Liver (tissue), 3 donors: ENCODE measurements at regions not wholly inside any gene's neighbourhood (a gene's known extent, or its start where the extent isn't known, plus 50 kb on each side); places are given as distances from the start of the nearest gene placed in this dataset.

ENCODE experiments used
- EGR1 ChIP-seq, 2 donors: IDR thresholded peaks; 2 replicates each; pipeline ENCODE4 v1.6.1; 2016 to 2018; ENCODE audit warnings: antibody characterized with exemption in 2 of 2, low read depth in 2 of 2
- GABPA ChIP-seq, 2 donors: IDR thresholded peaks in 1 of 2; conservative IDR thresholded peaks in 1 of 2; 2 replicates each; pipeline ENCODE4 v1.6.1; 2016; ENCODE audit warnings: antibody characterized with exemption in 2 of 2, mild to moderate bottlenecking in 1 of 2, moderate library complexity in 1 of 2
- RAD21 ChIP-seq, 2 donors: IDR thresholded peaks; 2 replicates each; pipeline ENCODE4 v1.6.1; 2016; ENCODE audit warnings: antibody characterized with exemption in 2 of 2, mild to moderate bottlenecking in 2 of 2
- TAF1 ChIP-seq: conservative IDR thresholded peaks from 2 replicates; pipeline ENCODE4 v1.6.1; 2016; ENCODE audit warnings: antibody characterized with exemption, mild to moderate bottlenecking
- TF ChIP-seq, protein P1 (sequence below): fragments of 150-350 bp; IDR thresholded peaks from 2 replicates; pipeline ENCODE4 v1.5.1; 2017; ENCODE audit warnings: improper control_type of control experiment, low read depth, low read length; ENCODE audit not compliant: missing input control
- TF ChIP-seq, protein P2 (sequence below): IDR thresholded peaks from 2 replicates; pipeline ENCODE4 v1.6.1; 2016; ENCODE audit warnings: antibody characterized with exemption, mild to moderate bottlenecking
- TF ChIP-seq, protein P3 (sequence below): IDR thresholded peaks from 2 replicates; pipeline ENCODE4 v1.6.1; 2016; ENCODE audit warnings: antibody characterized with exemption
- donor health status: healthy.
- donor health status: healthy.

GRCh38 chr6:4439159-4439558 is 303.8 kb upstream of the ECI2 start:
- TF ChIP-seq RAD21 (IDR thresholded peaks at IDR 0.05) (no peak), TAF1 (no peak), GABPA (IDR thresholded peaks at IDR 0.05 in 1 of 2, conservative IDR thresholded peaks at IDR 0.05 in 1 of 2) (no peak), EGR1 (IDR thresholded peaks at IDR 0.05; ENCODE audit: low read depth in 2 of 2) (no peak)
- TF ChIP-seq, protein P1, sequence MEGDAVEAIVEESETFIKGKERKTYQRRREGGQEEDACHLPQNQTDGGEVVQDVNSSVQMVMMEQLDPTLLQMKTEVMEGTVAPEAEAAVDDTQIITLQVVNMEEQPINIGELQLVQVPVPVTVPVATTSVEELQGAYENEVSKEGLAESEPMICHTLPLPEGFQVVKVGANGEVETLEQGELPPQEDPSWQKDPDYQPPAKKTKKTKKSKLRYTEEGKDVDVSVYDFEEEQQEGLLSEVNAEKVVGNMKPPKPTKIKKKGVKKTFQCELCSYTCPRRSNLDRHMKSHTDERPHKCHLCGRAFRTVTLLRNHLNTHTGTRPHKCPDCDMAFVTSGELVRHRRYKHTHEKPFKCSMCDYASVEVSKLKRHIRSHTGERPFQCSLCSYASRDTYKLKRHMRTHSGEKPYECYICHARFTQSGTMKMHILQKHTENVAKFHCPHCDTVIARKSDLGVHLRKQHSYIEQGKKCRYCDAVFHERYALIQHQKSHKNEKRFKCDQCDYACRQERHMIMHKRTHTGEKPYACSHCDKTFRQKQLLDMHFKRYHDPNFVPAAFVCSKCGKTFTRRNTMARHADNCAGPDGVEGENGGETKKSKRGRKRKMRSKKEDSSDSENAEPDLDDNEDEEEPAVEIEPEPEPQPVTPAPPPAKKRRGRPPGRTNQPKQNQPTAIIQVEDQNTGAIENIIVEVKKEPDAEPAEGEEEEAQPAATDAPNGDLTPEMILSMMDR: no peak
- TF ChIP-seq, protein P2, sequence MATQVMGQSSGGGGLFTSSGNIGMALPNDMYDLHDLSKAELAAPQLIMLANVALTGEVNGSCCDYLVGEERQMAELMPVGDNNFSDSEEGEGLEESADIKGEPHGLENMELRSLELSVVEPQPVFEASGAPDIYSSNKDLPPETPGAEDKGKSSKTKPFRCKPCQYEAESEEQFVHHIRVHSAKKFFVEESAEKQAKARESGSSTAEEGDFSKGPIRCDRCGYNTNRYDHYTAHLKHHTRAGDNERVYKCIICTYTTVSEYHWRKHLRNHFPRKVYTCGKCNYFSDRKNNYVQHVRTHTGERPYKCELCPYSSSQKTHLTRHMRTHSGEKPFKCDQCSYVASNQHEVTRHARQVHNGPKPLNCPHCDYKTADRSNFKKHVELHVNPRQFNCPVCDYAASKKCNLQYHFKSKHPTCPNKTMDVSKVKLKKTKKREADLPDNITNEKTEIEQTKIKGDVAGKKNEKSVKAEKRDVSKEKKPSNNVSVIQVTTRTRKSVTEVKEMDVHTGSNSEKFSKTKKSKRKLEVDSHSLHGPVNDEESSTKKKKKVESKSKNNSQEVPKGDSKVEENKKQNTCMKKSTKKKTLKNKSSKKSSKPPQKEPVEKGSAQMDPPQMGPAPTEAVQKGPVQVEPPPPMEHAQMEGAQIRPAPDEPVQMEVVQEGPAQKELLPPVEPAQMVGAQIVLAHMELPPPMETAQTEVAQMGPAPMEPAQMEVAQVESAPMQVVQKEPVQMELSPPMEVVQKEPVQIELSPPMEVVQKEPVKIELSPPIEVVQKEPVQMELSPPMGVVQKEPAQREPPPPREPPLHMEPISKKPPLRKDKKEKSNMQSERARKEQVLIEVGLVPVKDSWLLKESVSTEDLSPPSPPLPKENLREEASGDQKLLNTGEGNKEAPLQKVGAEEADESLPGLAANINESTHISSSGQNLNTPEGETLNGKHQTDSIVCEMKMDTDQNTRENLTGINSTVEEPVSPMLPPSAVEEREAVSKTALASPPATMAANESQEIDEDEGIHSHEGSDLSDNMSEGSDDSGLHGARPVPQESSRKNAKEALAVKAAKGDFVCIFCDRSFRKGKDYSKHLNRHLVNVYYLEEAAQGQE: no peak
- TF ChIP-seq, protein P3, sequence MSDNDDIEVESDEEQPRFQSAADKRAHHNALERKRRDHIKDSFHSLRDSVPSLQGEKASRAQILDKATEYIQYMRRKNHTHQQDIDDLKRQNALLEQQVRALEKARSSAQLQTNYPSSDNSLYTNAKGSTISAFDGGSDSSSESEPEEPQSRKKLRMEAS: no peak
